ENCODE measurements at regions not wholly inside any gene's neighbourhood (a gene's known extent, or its start where the extent isn't known, plus 50 kb on each side); places are given as distances from the start of the nearest gene placed in this dataset.

DNA sequence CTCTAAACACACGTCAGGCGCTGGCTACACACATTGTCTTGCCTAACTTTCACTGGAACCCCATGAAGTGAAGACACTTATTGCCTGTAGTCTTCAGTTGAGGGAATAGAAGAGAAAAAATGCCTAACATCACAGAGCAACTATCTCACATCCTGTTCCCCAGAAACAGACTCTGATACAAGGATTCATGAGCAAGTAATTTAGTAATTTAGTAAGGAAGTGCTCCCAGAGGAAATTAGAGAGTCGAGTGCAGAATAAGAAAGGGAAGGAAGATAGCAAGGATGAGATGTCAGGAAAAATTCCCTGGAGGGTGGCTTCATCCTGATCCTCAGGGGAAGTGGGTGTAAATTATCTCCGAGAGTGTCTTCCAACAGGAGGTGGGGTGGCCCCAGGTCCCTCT is 104.0 kb downstream of the FOXA2 start:
- TF ChIP-seq, protein P1, sequence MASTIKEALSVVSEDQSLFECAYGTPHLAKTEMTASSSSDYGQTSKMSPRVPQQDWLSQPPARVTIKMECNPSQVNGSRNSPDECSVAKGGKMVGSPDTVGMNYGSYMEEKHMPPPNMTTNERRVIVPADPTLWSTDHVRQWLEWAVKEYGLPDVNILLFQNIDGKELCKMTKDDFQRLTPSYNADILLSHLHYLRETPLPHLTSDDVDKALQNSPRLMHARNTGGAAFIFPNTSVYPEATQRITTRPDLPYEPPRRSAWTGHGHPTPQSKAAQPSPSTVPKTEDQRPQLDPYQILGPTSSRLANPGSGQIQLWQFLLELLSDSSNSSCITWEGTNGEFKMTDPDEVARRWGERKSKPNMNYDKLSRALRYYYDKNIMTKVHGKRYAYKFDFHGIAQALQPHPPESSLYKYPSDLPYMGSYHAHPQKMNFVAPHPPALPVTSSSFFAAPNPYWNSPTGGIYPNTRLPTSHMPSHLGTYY (CRISPR knock-in tag; IDR thresholded peaks at IDR 0.05): no peak
- TF ChIP-seq CBFB (CRISPR knock-in tag; IDR thresholded peaks at IDR 0.05; ENCODE audit: low read depth) (no peak), MXD4 (CRISPR knock-in tag; IDR thresholded peaks at IDR 0.05; ENCODE audit: borderline replicate concordance) (no peak), ZNF138 (CRISPR knock-in tag; conservative IDR thresholded peaks at IDR 0.05) (no peak), GRHL2 (CRISPR knock-in tag; IDR thresholded peaks at IDR 0.05; ENCODE audit: insufficient replicate concordance, severe bottlenecking) (no peak), GTF2I (CRISPR knock-in tag; conservative IDR thresholded peaks at IDR 0.05) (no peak), ZNF219 (CRISPR knock-in tag; IDR thresholded peaks at IDR 0.05; ENCODE audit: borderline replicate concordance) (no peak), ZBTB21 (CRISPR knock-in tag; IDR thresholded peaks at IDR 0.05; ENCODE audit: borderline replicate concordance) (no peak), FOXP1 (CRISPR knock-in tag; IDR thresholded peaks at IDR 0.05; ENCODE audit: borderline replicate concordance) (no peak), ZNF121 (CRISPR knock-in tag; IDR thresholded peaks at IDR 0.05) (no peak), SOX15 (CRISPR knock-in tag; IDR thresholded peaks at IDR 0.05) (no peak), CREM (CRISPR knock-in tag; IDR thresholded peaks at IDR 0.05) (no peak), SP1 (CRISPR knock-in tag; conservative IDR thresholded peaks at IDR 0.05) (no peak)
- TF ChIP-seq, protein P2, sequence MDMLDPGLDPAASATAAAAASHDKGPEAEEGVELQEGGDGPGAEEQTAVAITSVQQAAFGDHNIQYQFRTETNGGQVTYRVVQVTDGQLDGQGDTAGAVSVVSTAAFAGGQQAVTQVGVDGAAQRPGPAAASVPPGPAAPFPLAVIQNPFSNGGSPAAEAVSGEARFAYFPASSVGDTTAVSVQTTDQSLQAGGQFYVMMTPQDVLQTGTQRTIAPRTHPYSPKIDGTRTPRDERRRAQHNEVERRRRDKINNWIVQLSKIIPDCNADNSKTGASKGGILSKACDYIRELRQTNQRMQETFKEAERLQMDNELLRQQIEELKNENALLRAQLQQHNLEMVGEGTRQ (CRISPR knock-in tag; IDR thresholded peaks at IDR 0.05): no peak
- TF ChIP-seq, protein P3, sequence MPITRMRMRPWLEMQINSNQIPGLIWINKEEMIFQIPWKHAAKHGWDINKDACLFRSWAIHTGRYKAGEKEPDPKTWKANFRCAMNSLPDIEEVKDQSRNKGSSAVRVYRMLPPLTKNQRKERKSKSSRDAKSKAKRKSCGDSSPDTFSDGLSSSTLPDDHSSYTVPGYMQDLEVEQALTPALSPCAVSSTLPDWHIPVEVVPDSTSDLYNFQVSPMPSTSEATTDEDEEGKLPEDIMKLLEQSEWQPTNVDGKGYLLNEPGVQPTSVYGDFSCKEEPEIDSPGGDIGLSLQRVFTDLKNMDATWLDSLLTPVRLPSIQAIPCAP (CRISPR knock-in tag; IDR thresholded peaks at IDR 0.05): no peak
- TF ChIP-seq, protein P4, sequence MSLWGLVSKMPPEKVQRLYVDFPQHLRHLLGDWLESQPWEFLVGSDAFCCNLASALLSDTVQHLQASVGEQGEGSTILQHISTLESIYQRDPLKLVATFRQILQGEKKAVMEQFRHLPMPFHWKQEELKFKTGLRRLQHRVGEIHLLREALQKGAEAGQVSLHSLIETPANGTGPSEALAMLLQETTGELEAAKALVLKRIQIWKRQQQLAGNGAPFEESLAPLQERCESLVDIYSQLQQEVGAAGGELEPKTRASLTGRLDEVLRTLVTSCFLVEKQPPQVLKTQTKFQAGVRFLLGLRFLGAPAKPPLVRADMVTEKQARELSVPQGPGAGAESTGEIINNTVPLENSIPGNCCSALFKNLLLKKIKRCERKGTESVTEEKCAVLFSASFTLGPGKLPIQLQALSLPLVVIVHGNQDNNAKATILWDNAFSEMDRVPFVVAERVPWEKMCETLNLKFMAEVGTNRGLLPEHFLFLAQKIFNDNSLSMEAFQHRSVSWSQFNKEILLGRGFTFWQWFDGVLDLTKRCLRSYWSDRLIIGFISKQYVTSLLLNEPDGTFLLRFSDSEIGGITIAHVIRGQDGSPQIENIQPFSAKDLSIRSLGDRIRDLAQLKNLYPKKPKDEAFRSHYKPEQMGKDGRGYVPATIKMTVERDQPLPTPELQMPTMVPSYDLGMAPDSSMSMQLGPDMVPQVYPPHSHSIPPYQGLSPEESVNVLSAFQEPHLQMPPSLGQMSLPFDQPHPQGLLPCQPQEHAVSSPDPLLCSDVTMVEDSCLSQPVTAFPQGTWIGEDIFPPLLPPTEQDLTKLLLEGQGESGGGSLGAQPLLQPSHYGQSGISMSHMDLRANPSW (CRISPR knock-in tag; conservative IDR thresholded peaks at IDR 0.05; ENCODE audit: low read depth): no peak
- TF ChIP-seq, protein P5, sequence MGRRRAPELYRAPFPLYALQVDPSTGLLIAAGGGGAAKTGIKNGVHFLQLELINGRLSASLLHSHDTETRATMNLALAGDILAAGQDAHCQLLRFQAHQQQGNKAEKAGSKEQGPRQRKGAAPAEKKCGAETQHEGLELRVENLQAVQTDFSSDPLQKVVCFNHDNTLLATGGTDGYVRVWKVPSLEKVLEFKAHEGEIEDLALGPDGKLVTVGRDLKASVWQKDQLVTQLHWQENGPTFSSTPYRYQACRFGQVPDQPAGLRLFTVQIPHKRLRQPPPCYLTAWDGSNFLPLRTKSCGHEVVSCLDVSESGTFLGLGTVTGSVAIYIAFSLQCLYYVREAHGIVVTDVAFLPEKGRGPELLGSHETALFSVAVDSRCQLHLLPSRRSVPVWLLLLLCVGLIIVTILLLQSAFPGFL (CRISPR knock-in tag; IDR thresholded peaks at IDR 0.05; ENCODE audit: borderline replicate concordance): no peak
- TF ChIP-seq, protein P6, sequence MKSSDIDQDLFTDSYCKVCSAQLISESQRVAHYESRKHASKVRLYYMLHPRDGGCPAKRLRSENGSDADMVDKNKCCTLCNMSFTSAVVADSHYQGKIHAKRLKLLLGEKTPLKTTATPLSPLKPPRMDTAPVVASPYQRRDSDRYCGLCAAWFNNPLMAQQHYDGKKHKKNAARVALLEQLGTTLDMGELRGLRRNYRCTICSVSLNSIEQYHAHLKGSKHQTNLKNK (CRISPR knock-in tag; IDR thresholded peaks at IDR 0.05): no peak
- TF ChIP-seq, protein P7, sequence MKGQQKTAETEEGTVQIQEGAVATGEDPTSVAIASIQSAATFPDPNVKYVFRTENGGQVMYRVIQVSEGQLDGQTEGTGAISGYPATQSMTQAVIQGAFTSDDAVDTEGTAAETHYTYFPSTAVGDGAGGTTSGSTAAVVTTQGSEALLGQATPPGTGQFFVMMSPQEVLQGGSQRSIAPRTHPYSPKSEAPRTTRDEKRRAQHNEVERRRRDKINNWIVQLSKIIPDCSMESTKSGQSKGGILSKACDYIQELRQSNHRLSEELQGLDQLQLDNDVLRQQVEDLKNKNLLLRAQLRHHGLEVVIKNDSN (CRISPR knock-in tag; IDR thresholded peaks at IDR 0.05): no peak
- TF ChIP-seq, protein P8, sequence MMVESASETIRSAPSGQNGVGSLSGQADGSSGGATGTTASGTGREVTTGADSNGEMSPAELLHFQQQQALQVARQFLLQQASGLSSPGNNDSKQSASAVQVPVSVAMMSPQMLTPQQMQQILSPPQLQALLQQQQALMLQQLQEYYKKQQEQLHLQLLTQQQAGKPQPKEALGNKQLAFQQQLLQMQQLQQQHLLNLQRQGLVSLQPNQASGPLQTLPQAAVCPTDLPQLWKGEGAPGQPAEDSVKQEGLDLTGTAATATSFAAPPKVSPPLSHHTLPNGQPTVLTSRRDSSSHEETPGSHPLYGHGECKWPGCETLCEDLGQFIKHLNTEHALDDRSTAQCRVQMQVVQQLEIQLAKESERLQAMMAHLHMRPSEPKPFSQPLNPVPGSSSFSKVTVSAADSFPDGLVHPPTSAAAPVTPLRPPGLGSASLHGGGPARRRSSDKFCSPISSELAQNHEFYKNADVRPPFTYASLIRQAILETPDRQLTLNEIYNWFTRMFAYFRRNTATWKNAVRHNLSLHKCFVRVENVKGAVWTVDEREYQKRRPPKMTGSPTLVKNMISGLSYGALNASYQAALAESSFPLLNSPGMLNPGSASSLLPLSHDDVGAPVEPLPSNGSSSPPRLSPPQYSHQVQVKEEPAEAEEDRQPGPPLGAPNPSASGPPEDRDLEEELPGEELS (CRISPR knock-in tag; IDR thresholded peaks at IDR 0.05): no peak
- peaks cover 14% of the 10 kb centered on the region for H3K27me3 Mint-ChIP-seq (ENCODE audit: low read depth)

More for the DNA sequence above, 104.0 kb downstream of the FOXA2 start:
- Mint-ChIP-seq H3K9me3 (peaks cover 29% of the 10 kb centered on the region), H3K36me3 (peaks cover 4% of the 10 kb centered on the region; the same call in 1 of the 2 replicates), H3K4me1 (peaks cover 30% of the 10 kb centered on the region), H3K4me3 (no peak overlapping the region), H3K27ac (no peak overlapping the region)
- ATAC-seq (no peak), DNase-seq (ENCODE audit: low spot score) (no peak)
- ChIA-PET POLR2A (no interaction called here), CTCF (interaction anchor here (0.9 to 1.4 kb wide), 3 partner anchors 11 to 106 kb away, joined by 4 to 6 read pairs (median 5); no protein-coding TSS in a partner anchor)
